ENCODE measurements at regions not wholly inside any gene's neighbourhood (a gene's known extent, or its start where the extent isn't known, plus 50 kb on each side); places are given as distances from the start of the nearest gene placed in this dataset.
"Not testable (repeated sequence)": the region's sequence is repeated elsewhere in the genome, so short reads cannot be mapped to it uniquely, and the experiment has no call there.

DNA sequence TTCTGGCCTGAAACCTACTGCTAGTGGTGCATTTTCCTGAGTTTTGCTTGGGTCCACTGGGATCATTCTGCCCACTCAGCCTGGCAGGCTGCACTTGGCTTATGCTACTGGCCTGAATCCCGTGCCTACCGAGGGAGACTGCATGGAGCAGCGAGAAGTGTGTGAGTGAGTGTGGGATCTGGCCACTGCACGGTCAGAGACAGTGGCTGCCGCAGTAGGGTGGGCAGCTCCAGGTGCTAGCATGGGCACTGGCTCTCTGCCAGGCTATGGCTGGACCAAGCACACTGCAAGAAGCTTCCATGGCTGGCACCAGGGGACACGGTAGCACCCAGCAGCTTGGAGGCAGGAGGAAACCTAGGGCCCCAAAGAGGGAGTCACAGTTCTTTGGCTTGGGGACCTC is 1058.7 kb upstream of the ACO1 start:
- Histone ChIP-seq H3K4me2 (ENCODE audit: low read depth, low read length, poor library complexity, severe bottlenecking) (no peak overlapping the region), H2AFZ (ENCODE audit: low read length) (no peak overlapping the region), H3K36me3 (ENCODE audit: insufficient read depth, low read length) (no peaks in the 10 kb centered on the region), H3K4me3 (ENCODE audit: low read length, poor library complexity, severe bottlenecking) (no peak overlapping the region), H3K9me3 (ENCODE audit: insufficient read depth, low read depth, low read length) (no peaks in the 10 kb centered on the region; the same call in 1 of the 2 replicates), H3K27me3 (ENCODE audit: insufficient read depth, low read length, poor library complexity, severe bottlenecking) (no peaks in the 10 kb centered on the region), H3K79me2 (ENCODE audit: insufficient read depth, low read length) (no peaks in the 10 kb centered on the region), H3K9ac (ENCODE audit: low read depth, low read length, poor library complexity, severe bottlenecking) (no peak overlapping the region), H3K4me1 (ENCODE audit: insufficient read depth, low read length, poor library complexity, severe bottlenecking) (no peaks in the 10 kb centered on the region), H3F3A (ENCODE audit: low read depth) (no peaks in the 10 kb centered on the region), H4K20me1 (ENCODE audit: insufficient read depth, low read length, poor library complexity, severe bottlenecking) (no peaks in the 10 kb centered on the region), H3K9me2 (replicated peaks; ENCODE audit: low read depth, low read length) (no peaks in the 10 kb centered on the region)
- TF ChIP-seq CTCF (conservative IDR thresholded peaks at IDR 0.05; ENCODE audit: low read length) = no peak
- TF ChIP-seq EZH2phosphoT487 (IDR thresholded peaks at IDR 0.05; ENCODE audit: borderline replicate concordance) = no peak

DNA sequence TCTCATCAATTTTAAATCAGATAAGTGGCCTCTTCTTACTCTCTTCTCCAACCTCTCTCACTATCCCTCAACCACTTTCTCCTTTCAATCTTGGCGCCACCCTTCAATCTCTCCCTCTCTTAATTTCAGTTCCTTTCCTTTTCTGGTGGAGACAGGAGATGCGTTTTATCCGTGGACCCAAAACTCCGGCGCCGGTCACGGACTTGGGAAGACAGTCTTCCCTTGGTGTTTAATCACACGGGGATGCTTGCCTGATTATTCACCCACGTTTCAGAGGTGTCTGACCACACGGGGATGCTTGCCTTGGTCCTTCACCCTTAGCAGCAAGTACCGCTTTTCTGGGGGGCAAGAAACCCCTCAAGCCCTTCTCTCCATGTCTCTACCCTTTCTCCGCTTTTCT is 1057.6 kb upstream of the ACO1 start:
- not testable (repeated sequence) for H3K9me2 ChIP-seq (replicated peaks; ENCODE audit: low read depth, low read length); H3K4me2 ChIP-seq (ENCODE audit: low read depth, low read length, poor library complexity, severe bottlenecking); H3F3A ChIP-seq (ENCODE audit: low read depth); H3K9ac ChIP-seq (ENCODE audit: low read depth, low read length, poor library complexity, severe bottlenecking); H4K20me1 ChIP-seq (ENCODE audit: insufficient read depth, low read length, poor library complexity, severe bottlenecking); H3K27me3 ChIP-seq (ENCODE audit: insufficient read depth, low read length, poor library complexity, severe bottlenecking); H2AFZ ChIP-seq (ENCODE audit: low read length); H3K79me2 ChIP-seq (ENCODE audit: insufficient read depth, low read length); H3K36me3 ChIP-seq (ENCODE audit: insufficient read depth, low read length); H3K4me1 ChIP-seq (ENCODE audit: insufficient read depth, low read length, poor library complexity, severe bottlenecking); H3K4me3 ChIP-seq (ENCODE audit: low read length, poor library complexity, severe bottlenecking); H3K9me3 ChIP-seq (ENCODE audit: insufficient read depth, low read depth, low read length)

DNA sequence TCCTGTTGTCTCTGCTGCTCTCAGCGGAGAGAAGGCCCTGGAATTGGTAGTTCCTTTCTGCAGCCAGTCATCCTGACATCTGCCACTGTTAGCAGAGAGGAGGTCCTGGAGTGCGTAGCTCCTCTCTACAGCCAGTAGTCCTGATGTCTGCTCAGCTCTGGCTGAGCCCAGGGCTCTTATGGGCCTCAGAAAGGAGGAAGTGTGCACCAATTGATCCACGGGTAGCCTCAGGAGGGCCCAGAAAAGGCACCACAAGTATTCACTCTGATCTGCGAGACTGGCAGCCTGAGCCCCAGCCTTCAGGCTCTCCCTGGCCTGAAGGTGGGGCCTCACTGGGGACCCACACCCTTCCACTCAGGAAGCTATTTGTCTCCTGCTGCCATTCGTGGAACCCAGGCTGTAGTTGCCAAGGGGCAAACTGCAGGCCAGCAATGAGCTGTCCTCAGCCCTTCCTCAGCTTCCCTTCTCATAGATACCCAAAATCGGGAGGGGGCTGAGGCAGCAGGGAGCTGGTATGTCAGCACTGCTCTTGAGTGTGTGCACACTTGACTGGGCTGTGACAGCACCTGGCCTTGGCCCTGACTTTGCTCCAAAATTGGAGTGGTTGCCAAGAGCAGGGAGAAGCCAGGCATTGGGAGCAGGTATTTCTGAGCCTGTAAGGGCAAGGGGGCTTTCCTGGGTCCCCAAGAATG is 1049.5 kb upstream of the ACO1 start:
- H3K9me3 ChIP-seq (ENCODE audit: insufficient read depth, low read depth, low read length) = no peaks in the 10 kb centered on the region
- H3K9me2 ChIP-seq (replicated peaks; ENCODE audit: low read depth, low read length) = no peaks in the 10 kb centered on the region
- no peak overlapping the region for H3K4me3 ChIP-seq (ENCODE audit: low read length, poor library complexity, severe bottlenecking)
- H3K9ac ChIP-seq (ENCODE audit: low read depth, low read length, poor library complexity, severe bottlenecking) = no peak overlapping the region
- no peaks in the 10 kb centered on the region for H3K36me3 ChIP-seq (ENCODE audit: insufficient read depth, low read length)
- H3K4me1 ChIP-seq (ENCODE audit: insufficient read depth, low read length, poor library complexity, severe bottlenecking) = no peaks in the 10 kb centered on the region
- H3K4me2 ChIP-seq (ENCODE audit: low read depth, low read length, poor library complexity, severe bottlenecking) = no peak overlapping the region
- H2AFZ ChIP-seq (ENCODE audit: low read length) = no peak overlapping the region
- H3K27me3 ChIP-seq (ENCODE audit: insufficient read depth, low read length, poor library complexity, severe bottlenecking) = no peaks in the 10 kb centered on the region
- no peaks in the 10 kb centered on the region for H3F3A ChIP-seq (ENCODE audit: low read depth)
- no peaks in the 10 kb centered on the region for H3K79me2 ChIP-seq (ENCODE audit: insufficient read depth, low read length)
- no peaks in the 10 kb centered on the region for H4K20me1 ChIP-seq (ENCODE audit: insufficient read depth, low read length, poor library complexity, severe bottlenecking)
- TF ChIP-seq CTCF (conservative IDR thresholded peaks at IDR 0.05; ENCODE audit: low read length) (no peak), EZH2phosphoT487 (IDR thresholded peaks at IDR 0.05; ENCODE audit: borderline replicate concordance) (no peak)

Measured in Loucy (cell line).